DND-41 (cell line): ENCODE measurements at regions not wholly inside any gene's neighbourhood (a gene's known extent, or its start where the extent isn't known, plus 50 kb on each side); places are given as distances from the start of the nearest gene placed in this dataset.

Source experiments
- CTCF ChIP-seq: IDR thresholded peaks from 2 replicates; pipeline ENCODE4 v1.5.1; 2012; ENCODE audit warnings: borderline replicate concordance, low read length, moderate library complexity, mild to moderate bottlenecking; ENCODE audit not compliant: poor library complexity, severe bottlenecking; ENCODE audit errors: extremely low read depth
- EZH2 ChIP-seq: IDR thresholded peaks from 3 replicates; pipeline ENCODE4 v1.6.1; 2012; ENCODE audit warnings: borderline replicate concordance, low read depth, mild to moderate bottlenecking, moderate library complexity, low read length, inconsistent platforms; ENCODE audit not compliant: severe bottlenecking

- no peak for TF ChIP-seq CTCF
- no peak for TF ChIP-seq EZH2
These were observed 190.0 kb upstream of the BTBD3 start for GRCh38 chr20:11727708-11728107.
